ENCODE measurements at regions not wholly inside any gene's neighbourhood (a gene's known extent, or its start where the extent isn't known, plus 50 kb on each side); places are given as distances from the start of the nearest gene placed in this dataset.

DNA sequence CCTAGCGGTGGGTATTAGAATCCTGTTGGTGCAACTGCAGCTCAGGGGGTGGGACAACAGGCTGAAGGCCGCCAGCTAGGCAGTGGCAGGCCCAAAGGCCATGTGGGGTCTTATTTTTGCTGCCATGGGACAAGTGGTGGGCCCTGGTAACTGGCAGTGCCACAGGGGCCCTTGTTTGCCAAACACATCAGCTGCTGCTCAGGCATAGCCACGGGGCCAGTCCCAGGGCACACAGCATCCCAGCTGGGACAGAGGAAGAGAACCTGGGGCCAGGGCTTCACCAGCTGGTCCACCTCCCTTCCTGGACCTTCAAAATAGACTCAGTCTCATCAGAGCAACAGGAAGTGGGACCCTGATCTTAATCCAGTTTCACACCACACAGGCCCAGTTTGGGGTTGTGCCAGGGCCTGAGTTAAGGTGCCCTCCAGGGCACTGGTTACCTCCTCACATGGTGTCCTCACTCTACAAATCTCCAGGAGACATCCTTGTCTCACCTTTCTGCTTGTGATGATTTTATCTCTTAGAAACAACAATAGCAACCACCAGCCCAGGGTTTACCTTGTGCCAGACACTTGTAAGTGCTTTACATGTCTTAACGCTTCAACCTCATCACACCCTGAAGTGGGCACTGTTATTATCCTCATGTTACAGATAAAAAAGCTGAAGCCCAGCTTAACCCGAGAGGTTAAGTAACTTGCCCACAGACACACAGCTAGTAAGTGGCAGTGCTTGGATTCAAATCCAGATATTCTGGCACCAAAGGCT, 98.5 kb downstream of the GYPC start:
- DNase-seq (ENCODE audit: low read depth): no peak
- TF ChIP-seq, protein P1, sequence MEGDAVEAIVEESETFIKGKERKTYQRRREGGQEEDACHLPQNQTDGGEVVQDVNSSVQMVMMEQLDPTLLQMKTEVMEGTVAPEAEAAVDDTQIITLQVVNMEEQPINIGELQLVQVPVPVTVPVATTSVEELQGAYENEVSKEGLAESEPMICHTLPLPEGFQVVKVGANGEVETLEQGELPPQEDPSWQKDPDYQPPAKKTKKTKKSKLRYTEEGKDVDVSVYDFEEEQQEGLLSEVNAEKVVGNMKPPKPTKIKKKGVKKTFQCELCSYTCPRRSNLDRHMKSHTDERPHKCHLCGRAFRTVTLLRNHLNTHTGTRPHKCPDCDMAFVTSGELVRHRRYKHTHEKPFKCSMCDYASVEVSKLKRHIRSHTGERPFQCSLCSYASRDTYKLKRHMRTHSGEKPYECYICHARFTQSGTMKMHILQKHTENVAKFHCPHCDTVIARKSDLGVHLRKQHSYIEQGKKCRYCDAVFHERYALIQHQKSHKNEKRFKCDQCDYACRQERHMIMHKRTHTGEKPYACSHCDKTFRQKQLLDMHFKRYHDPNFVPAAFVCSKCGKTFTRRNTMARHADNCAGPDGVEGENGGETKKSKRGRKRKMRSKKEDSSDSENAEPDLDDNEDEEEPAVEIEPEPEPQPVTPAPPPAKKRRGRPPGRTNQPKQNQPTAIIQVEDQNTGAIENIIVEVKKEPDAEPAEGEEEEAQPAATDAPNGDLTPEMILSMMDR (conservative IDR thresholded peaks at IDR 0.05; ENCODE audit: low read length): no peak
- no peak overlapping the region for H3K4me3 ChIP-seq (ENCODE audit: low read length)

DNA sequence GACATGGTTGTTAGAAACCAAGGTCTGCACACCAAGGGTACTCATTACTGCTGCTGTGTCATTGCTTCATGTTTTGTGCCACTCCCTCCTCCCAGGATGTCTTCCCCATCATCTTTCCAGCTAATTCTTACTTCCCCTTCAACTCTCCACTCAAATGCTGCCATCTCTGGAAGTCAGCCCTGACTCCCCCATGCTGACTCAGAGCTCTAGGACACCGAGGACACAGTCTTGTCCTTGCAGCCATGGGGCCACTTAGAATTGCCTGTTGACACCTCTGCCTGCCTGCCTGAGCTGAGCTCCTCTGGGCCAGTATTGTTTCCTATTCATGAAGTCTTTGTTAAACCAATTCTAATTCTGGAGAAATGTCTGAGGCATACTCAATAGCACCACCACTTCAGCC, 100.2 kb downstream of the GYPC start:
- TF ChIP-seq, protein P1 (conservative IDR thresholded peaks at IDR 0.05; ENCODE audit: low read length): no peak
- no peak for DNase-seq (ENCODE audit: low read depth)
- H3K4me3 ChIP-seq (ENCODE audit: low read length): no peak overlapping the region

DNA sequence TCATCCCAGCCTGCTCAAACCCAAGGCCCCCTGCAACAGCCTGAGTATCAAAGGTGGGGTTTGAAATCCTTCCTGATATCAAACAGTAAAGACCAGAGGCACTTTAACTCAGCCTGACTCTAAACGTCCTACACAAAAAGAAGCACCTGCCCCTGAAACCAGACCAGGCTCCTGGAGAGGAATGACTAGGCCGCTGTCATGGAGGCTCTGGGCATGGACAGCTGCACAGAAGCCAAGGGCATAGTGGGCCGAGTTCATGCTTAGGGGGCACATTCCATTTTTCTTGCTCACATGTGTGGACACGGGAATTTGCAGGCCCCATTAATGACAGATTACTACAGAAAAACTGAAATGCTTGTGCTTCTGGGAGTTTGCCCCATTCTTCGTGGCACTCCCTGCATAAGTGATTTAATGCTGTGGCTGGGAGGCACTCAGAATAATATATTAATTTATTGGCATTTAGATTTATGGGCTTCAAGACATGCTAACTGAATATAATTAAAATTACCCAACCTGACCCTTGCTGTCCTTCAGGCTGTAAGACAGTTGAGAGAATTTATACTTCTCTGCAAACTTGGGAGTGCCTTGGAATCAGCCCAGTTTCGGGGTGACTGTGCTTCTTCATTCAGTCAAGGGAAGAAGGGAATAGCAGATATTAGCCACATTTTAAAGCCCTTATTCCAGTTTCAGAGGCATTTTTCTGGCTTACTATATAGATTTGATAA, 105.5 kb downstream of the GYPC start:
- TF ChIP-seq, protein P1 (conservative IDR thresholded peaks at IDR 0.05; ENCODE audit: low read length): no peak
- no peak for DNase-seq (ENCODE audit: low read depth)
- H3K4me3 ChIP-seq (ENCODE audit: low read length): no peak overlapping the region

DNA sequence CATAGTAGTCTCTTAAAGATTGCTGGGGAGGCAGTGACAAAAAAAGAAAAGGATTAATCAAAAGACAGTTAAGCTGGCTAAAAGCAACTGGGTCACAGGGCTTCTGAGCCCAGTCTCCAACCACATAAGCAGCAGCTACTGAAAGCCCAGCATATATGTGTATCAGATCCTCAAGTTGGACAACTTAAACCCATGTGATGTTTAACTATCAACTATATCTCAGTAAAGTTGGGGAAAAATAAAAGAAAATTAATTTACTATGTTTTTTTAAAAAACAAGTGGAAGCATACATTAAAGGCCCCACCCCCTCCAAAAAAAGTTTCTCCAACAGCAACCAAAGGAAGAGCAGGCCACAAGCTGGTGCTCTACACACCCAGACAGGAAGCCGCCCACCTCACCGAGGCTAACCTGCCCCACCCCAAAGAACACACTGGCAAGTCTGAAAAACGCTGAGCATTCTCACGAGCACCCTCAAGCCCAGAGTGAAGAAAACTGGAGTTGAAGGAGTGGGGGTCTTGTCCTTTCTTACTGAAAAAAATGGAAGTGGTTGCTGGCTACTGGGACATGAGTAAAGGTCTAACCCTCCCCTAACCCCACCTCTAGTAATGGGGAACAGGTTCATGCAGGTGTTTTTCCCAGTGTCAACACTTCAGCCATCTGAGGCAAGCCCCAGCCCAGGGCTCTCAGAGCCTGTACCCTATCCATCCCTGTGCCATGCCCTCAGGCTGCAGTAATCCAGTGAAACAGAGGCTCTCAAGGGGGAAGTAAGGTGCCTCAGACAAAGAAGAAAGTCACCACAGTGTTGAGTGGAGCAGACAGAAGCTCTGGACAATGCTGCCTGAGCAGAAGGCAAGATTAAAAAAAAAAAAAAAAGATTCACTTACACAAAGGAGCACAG, 106.3 kb downstream of the GYPC start:
- DNase-seq (ENCODE audit: low read depth): no peak
- TF ChIP-seq, protein P1 (conservative IDR thresholded peaks at IDR 0.05; ENCODE audit: low read length): no peak
- H3K4me3 ChIP-seq (ENCODE audit: low read length): no peak overlapping the region

DNA sequence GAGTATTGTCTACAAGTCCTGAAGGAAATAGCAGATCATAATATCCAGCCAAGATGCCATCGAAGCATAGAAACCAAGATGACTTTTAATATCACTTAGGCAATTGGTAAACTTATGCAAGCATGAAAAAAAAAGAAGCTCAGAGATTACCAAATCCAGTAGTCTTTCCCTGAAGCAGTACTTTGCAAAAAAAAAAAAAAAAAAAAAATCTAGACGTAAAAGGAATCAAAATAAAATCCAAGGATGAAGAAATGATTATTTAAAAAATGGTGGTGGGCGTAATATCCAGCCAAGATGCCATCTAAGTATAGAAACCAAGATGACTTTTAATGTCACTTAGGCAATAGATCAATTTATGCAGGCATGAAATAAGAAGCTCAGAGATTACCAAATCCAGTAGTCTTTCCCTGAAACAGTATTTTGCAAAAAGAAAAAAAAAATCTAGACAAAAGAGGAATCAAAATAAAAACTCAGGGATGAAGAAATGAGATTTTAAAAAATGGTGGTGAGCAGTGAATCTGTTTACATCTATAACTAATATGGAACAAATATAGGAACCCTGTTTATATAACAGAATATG, 108.8 kb downstream of the GYPC start:
- TF ChIP-seq, protein P1 (conservative IDR thresholded peaks at IDR 0.05; ENCODE audit: low read length): no peak
- no peak overlapping the region for H3K4me3 ChIP-seq (ENCODE audit: low read length)
- no peak for DNase-seq (ENCODE audit: low read depth)

DNA sequence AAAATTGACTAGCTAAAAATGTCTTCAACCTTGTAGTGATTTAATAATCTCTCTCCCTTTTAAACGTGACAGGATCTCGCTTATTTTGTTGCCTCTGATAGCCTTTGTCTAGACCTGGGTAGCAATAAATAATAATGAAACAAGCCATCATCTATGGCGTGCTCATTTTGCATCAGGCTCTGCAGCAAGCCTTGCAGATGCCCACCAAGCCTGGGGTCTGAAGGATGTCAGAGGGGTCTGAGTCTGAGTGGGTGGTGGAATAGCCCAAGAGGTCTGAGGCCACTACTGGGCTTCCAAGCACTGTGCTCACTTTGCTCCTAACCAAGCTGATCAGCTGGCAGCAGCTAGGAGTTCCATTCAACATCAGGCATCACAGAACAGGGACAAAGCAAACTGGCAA, 109.4 kb downstream of the GYPC start:
- TF ChIP-seq, protein P1 (conservative IDR thresholded peaks at IDR 0.05; ENCODE audit: low read length): no peak
- H3K4me3 ChIP-seq (ENCODE audit: low read length): no peak overlapping the region

More for the DNA sequence above, 109.4 kb downstream of the GYPC start:
- DNase-seq (ENCODE audit: low read depth): no peak
